ENCODE measurements at regions not wholly inside any gene's neighbourhood (a gene's known extent, or its start where the extent isn't known, plus 50 kb on each side); places are given as distances from the start of the nearest gene placed in this dataset.
"Not testable (repeated sequence)": the region's sequence is repeated elsewhere in the genome, so short reads cannot be mapped to it uniquely, and the experiment has no call there.

DNA sequence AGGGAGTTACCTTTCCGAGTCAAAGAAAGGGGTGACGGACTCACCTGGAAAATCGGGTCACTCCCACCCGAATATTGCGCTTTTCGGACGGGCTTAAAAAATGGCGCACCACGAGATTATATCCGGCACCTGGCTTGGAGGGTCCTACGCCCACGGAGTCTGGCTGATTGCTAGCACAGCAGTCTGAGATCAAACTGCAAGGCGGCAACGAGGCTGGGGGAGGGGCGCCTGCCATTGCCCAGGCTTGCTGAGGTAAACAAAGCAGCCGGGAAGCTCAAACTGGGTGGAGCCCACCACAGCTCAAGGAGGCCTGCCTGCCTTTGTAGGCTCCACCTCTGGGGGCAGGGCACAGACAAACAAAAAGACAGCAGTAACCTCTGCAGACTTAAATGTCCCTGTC lies 72.6 kb upstream of the RORB start:
- H3K27me3 Mint-ChIP-seq, result not testable (repeated sequence)

GRCh38 chr9:74431467-74431866 lies 65.7 kb upstream of the RORB start:
- no peak overlapping the region for H3K4me3 Mint-ChIP-seq
- peaks cover 1% of the 10 kb centered on the region for H3K36me3 Mint-ChIP-seq
- H3K27me3 Mint-ChIP-seq, result no peaks in the 10 kb centered on the region
- no peaks in the 10 kb centered on the region for H3K4me1 Mint-ChIP-seq
- no peak overlapping the region for H3K27ac Mint-ChIP-seq
- H3K9me3 Mint-ChIP-seq, result peaks cover 0 to 3% (median 0%) of the 10 kb centered on the region in 3 donors

More for the DNA sequence above, 72.6 kb upstream of the RORB start:
- not testable (repeated sequence) for H3K4me3 Mint-ChIP-seq, H3K4me1 Mint-ChIP-seq, H3K27ac Mint-ChIP-seq, H3K36me3 Mint-ChIP-seq, H3K9me3 Mint-ChIP-seq

DNA sequence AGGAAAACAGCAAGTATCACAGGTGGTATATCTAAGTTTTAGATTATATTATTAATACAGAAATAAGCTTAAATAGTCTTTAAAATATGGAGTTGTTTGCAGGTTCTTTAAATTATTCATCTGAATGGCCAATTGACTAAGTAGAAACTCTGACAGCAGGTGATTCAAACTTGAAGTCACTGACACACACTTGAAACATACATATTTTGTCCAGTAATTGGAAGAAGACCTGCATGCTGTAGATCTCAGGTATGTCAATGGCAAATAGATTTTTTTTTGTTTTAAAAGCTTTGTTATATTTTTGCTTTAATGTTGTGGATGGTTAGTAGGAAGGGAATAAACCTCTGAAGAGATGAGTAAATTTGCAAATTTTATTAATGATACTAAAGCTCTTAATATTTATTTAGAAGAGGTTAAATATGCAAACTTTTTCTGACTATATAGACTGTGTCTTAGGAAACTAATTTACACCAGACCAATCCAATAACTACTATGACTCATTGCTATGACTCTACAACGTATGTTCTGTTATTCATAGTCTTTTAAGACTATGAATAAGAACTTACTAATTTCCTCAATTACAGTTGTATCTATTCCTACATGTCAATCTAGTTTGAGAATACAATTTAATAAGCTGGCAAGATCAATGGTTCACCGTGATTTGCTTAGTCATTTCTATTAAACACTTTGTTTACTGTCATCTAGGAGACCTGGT lies 53.9 kb upstream of the RORB start:
- Mint-ChIP-seq H3K9me3 (peaks cover 0 to 3% (median 0%) of the 10 kb centered on the region in 3 donors), H3K4me3 (no peak overlapping the region), H3K36me3 (no peaks in the 10 kb centered on the region), H3K27ac (no peak overlapping the region), H3K4me1 (no peaks in the 10 kb centered on the region), H3K27me3 (no peaks in the 10 kb centered on the region)

- Mint-ChIP-seq H3K36me3 (no peaks in the 10 kb centered on the region), H3K4me3 (no peak overlapping the region), H3K27me3 (no peaks in the 10 kb centered on the region), H3K9me3 (peaks cover 0 to 3% (median 0%) of the 10 kb centered on the region in 3 donors), H3K4me1 (no peaks in the 10 kb centered on the region), H3K27ac (no peak overlapping the region)
Observed at GRCh38 chr9:74444369-74444768, 52.8 kb upstream of the RORB start.

Measured in IgD-negative memory B cell (primary cell).